HG03469 (cell line): ENCODE measurements at regions not wholly inside any gene's neighbourhood (a gene's known extent, or its start where the extent isn't known, plus 50 kb on each side); places are given as distances from the start of the nearest gene placed in this dataset.

Experiments
- ATAC-seq: cut with Tn5 transposase; IDR thresholded peaks from one replicate; pipeline ENCODE4 v1.9.1; 2021; ENCODE audit warnings: mild to moderate bottlenecking, moderate library complexity, moderate number of reproducible peaks; ENCODE audit not compliant: unreplicated experiment

DNA sequence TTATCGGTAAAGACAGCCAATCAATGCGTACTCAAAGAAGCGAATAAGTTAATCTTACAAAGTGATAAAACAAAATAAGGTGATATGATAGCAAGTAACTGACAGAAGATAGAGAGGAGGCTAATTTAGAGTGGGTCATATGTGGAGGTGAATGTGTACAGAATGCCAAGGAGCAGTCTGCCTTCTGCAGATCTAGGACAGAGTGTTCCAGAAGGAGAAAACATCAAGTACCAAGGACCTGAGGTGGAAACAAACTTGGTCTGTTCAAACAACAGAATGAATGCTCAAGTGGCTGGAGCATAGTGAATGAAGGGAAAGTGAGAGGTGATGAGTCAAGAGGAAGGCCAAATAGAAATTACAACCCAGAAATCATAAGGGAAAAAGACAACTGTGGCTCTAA, 170.3 kb upstream of the BMP4 start:
- no peak for ATAC-seq

DNA sequence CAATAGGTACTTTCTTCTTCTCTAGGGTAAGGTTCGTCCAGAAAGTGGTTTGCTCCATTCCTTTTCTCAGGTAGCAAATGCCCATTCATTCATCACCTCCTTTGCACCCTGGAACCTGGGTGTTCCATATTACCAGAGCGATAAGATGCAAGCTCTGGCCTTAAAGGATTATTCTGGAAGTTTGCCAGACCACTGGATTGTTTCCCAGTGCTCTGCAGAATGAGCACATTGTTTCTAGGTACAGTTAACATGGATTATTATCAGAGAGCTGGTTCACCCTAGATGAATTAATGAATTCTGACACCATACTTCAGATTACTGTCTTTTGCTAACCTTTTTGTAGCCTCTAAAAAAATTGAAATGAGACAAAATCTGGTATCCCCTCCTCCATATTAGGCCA, 170.9 kb upstream of the BMP4 start:
- ATAC-seq: no peak

DNA sequence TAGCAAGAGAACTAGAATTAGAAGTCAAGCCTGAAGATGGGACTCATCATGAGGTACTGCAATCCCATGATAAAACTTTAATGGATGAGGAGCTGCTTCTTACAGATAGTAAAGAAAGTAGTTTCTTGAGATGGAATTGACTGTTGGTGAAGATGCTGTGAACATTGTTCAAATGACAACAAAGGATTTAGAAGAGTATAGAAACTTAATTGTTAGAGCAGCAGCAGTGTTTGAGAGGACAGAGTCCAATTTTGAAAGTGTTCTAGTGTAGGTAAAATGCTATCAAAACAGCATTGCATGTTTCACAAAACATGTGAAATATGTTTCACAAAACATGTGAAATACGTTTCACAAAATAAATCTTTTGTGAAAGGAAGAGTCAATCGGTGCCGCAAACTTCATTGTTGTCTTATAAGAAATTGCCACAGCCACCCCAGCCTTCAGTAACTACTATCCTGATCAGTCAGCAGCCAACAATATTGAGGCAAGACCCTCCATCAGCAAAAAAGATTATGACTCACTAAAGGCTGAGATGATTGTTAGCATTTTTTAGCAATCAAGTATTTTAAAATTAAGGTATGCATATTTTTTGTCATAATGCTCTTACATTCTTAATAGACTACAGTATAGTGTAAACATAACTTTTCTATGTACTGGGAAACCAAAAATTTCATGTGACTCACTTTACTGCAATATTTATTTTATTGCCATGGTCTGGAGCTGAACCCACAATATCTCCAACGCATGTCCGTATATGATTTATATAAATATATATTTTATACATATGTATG, 173.4 kb upstream of the BMP4 start:
- ATAC-seq: no peak

DNA sequence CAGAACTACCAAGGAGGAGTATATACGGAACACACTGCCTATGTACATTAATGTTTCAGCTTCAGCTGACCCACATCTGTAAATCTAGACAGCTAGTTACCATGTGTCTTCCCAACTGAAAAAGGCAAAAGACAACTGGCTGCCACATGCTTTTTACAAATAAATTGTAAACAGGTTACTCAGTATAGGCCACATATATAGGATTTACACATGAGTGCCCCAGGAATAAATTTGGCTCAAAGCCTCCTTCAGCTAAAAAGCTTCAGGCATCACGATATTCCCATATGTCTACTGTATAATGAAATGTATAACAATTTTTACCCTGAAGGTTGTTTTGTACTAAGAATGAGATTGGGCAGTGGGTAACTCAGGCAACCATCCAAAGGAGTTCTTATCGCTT, 175.9 kb upstream of the BMP4 start:
- no peak for ATAC-seq

GRCh38 chr14:54133896-54134295, 177.3 kb upstream of the BMP4 start:
- no peak for ATAC-seq

DNA sequence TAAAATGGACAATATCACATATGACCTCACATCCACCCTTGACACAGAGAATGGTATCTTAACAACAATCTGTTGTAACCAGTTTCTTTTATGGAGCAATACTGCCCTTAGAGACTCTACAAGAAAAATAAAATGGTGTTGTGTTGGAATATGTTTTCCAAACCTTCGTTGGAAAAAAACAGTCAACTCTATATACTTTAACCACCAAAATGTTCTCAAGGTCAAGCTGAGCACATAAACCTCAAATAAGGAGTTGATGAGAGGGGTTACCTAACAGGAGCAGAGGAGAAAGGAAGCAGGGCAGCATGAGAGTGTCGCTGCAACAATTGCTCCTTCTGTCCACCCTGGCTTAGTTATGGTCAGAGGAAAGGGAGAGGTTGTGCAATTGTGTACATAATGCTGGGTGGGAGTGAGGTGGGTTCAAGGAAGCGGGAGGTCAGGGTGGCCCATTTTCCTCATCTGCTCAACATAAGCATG, 179.2 kb upstream of the BMP4 start:
- no peak for ATAC-seq

- no peak for ATAC-seq
These were observed 180.4 kb upstream of the BMP4 start for GRCh38 chr14:54136894-54137613.

- no peak for ATAC-seq
These were observed 181.0 kb upstream of the BMP4 start for GRCh38 chr14:54137614-54137961.

GRCh38 chr14:54138024-54138353, 181.4 kb upstream of the BMP4 start:
- no peak for ATAC-seq

DNA sequence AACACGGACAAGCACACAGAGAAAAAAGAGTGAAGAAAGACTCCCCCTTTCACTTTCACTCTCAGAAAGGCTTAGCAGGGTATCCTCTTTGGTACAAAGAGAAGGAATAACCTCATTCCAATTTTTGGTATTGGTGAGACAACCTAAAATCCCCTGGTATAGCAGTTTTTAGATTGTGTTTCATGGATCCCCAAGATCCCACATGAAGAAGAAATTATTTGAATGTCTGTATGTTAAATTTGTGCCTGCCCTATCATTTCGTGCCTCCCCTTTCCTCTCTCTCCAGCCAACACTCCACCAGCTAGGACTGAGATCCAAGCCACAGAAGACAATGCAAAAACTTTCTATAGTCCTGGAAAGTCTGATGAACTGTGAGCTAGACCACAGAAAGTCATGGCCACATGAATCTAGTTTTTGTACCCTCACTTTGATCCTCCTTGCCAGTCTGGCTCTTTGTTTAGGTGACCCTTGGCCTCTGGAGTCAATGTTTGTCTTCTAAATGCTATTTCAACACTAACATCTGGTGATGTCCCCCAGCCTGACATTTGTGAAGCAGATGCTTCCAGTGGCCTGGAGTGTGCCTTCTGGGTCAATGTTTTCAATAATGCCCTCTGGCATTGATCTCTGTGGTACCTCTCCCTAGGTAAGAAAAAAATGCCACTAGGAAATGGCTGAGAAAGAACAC, 181.9 kb upstream of the BMP4 start:
- no peak for ATAC-seq

DNA sequence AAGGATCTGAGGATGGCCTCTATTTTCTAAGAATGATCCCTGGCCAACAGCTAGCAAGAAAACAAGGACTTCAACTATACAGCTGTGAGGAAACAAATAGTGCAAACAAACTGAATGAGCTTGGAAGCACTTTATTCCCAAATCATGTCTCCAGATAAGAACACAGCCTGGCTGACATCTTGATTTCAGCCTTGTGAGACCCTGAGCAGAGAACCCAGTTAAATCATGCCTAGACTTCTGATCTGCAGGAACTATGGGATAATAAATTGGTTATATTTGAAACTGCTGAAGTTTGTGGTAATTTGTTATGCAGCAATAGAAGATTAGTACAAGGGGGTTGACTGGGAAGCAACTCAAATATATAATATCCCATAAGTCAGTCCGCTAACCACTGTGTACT, 183.9 kb upstream of the BMP4 start:
- ATAC-seq: no peak

GRCh38 chr14:54146601-54147000, 190.0 kb upstream of the BMP4 start:
- ATAC-seq: no peak

DNA sequence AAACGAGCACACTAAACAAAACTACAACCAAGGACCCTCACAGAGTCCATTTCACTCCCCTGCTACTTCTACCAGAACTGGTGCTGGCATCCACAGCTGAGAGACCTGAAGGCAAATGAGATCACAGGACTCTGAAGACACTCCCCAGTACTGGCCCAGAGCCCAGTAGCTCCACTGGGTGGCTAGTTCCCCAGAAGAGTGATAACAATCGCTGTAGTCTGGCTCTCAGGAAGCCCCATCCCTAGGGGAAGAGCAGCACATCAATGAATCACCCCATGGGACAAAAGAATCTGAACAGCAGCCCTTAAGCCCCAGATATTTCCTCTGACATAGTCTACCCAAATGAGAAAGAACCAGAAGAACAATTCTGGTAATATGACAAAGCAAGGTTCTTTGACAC, 190.7 kb upstream of the BMP4 start:
- no peak for ATAC-seq

DNA sequence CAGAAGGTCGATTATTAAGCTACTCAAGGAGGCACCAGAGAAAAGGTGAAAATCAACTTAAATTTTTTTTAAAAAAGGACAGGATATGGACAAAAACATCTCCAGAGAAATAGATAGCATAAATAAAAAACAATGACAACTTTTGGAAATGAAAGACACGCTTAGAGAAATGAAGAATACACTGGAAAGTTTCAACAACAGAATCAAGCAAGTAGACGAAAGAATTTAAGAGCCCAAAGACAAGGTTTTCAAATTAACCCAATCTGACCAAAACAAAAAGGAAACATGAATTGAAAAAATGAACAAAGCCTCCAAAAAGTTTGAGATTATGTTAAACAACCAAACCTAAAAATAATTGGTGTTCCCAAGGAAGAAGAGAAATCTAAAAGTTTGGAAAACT, 191.1 kb upstream of the BMP4 start:
- no peak for ATAC-seq

DNA sequence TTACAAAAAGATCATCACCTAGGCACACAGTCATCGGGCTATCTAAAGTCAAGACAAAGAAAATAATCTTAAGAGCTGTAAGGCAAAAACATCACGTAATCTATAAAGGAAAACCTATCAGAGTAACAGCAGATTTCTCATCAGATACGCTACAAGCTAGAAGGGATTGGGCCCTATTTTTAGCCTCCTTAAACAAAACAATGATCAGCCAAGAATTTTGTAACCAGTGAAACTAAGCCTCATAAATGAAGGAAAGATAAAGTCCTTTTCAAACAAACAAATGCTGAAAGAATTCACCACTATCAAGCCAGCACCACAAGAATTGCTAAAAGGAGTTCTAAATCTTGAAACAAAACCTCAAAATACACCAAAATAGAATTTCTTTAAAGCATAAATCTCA, 191.6 kb upstream of the BMP4 start:
- no peak for ATAC-seq

GRCh38 chr14:54152351-54152750, 195.7 kb upstream of the BMP4 start:
- no peak for ATAC-seq

DNA sequence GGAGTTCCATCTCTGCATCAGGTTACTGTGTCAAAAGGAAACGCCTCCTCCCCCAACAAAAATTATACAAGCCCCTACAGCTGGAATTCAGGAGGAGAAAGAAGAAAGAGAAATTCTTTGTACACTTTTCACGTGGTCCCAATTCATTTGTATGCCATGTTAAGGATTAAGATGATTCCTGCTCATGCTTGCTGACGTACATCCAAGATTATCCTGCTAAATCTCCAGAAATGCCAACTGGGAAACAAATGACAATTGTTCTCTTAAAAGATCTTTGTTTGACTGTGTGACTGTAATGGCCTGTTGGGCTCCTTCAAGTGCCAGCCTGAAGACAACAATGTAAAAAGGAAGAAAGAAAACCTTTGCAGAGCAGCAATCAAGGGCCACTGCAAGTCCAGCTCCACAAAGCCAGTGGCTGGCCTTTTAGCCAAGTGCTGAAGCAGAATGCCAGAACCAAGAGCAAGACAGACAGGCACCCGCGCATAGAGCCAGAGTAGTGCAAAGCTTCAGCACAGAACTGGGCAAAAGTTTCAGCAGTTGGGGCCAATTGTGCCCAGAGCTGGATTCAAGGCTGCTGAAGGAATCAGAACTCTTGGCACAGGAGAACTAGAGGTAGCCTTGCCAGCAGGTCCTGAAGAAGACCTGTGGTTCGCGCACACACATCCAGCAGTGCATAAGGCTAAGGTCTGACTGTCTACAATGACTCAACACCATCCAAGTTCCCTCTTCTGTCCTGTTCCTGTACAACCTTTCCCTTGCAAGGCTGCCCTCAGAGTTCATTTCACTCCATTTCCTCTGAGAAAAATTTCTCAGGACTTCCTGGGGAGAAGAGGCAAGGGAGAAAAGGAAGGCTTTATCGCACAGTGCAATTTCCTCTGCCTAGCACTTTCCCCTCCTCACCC, 209.7 kb upstream of the BMP4 start:
- no peak for ATAC-seq

GRCh38 chr14:54168489-54168888, 211.9 kb upstream of the BMP4 start:
- ATAC-seq: no peak

- ATAC-seq: no peak
These were observed 212.8 kb upstream of the BMP4 start for GRCh38 chr14:54169254-54169924.

DNA sequence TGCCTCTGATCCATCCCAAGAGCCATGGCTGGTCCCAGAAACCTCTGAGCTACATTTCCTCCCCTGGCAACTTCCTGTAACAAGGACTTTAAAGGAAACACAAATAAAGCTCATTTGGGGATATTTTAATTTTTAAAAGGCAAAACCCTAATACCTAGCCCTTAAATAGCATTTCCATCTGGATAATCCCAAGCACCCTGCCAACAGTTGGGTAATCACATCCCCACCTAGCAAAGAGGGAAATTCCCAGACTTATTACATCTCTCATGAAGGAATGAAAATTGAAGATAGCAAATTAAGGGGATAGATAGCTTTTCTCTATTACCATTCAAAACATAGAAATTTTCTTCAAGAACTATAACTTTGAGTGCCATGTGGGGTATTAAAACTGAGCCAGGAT, 213.7 kb upstream of the BMP4 start:
- no peak for ATAC-seq

- no peak for ATAC-seq
These were observed 215.5 kb upstream of the BMP4 start for GRCh38 chr14:54172114-54172513.
